H1 (cell line): ENCODE measurements at regions not wholly inside any gene's neighbourhood (a gene's known extent, or its start where the extent isn't known, plus 50 kb on each side); places are given as distances from the start of the nearest gene placed in this dataset.

Experiments used
- CTCF ChIA-PET: fragments of 300-600 bp; sonication (Branson Sonifier 250); formaldehyde crosslinking; loops from one replicate; lab custom pipeline; 2021; ENCODE audit not compliant: partially characterized antibody; lab: Charles Lee
- POLR2A ChIA-PET: fragments of 300-600 bp; sonication (Branson Sonifier 250); formaldehyde crosslinking; loops from one replicate; lab custom pipeline; 2021; ENCODE audit warnings: inconsistent platforms; ENCODE audit not compliant: partially characterized antibody; lab: Charles Lee
- DNase-seq, 2 experiments: peaks; one replicate each; pipeline versions ENCODE4 v3.0.0 to v3.0.0-alpha.2; 2010 to 2022; ENCODE audit warnings: low spot score in 2 of 2, low read depth in 1 of 2, mixed read lengths in 1 of 2
- FAIRE-seq: peaks from 2 replicates; lab custom pipeline; 2011; peaks lifted over from hg19 to GRCh38; lab: Jason Lieb, UNC
- H2AFZ ChIP-seq: 2 replicates; pipeline ENCODE4 v1.8.1; 2012; ENCODE audit warnings: low read length, inconsistent platforms
- H2AK5ac ChIP-seq: 2 replicates; pipeline ENCODE4 v1.6.1; 2013; ENCODE audit warnings: low read depth, low read length
- H2BK120ac ChIP-seq: replicated peaks from 2 replicates; pipeline ENCODE3; 2013; ENCODE audit warnings: low read depth, low read length, inconsistent platforms
- H2BK12ac ChIP-seq: 2 replicates; pipeline ENCODE4 v1.6.1; 2013; ENCODE audit warnings: low read depth, low read length
- H2BK15ac ChIP-seq: 2 replicates; pipeline ENCODE4 v1.6.1; 2013; ENCODE audit warnings: low read length
- H2BK20ac ChIP-seq: 2 replicates; pipeline ENCODE4 v1.6.1; 2013; ENCODE audit warnings: low read length
- H2BK5ac ChIP-seq: 2 replicates; pipeline ENCODE4 v1.6.1; 2013; ENCODE audit warnings: low read depth, low read length
- H3K14ac ChIP-seq: 2 replicates; pipeline ENCODE4 v1.6.1; 2013; ENCODE audit warnings: inconsistent platforms; ENCODE audit not compliant: insufficient read length
- H3K18ac ChIP-seq: 2 replicates; pipeline ENCODE4 v1.6.1; 2013; ENCODE audit warnings: low read length; ENCODE audit errors: extremely low read depth
- H3K23ac ChIP-seq: 2 replicates; pipeline ENCODE4 v1.6.1; 2013; ENCODE audit warnings: inconsistent platforms; ENCODE audit not compliant: insufficient read length
- H3K23me2 ChIP-seq: 2 replicates; pipeline ENCODE4 v1.6.1; 2013; ENCODE audit warnings: low read depth, low read length
- H3K27ac ChIP-seq: 2 replicates; pipeline ENCODE4 v1.6.1; 2011; ENCODE audit warnings: low read depth, low read length, inconsistent platforms
- H3K27me3 ChIP-seq, 4 experiments: replicated peaks in 1 of 4; 1 replicate in 1 of 4; 2 replicates in 3 of 4; pipeline versions ENCODE4 v1.6.1 to v1.8.1; 2011 to 2013; ENCODE audit warnings: low read length in 3 of 4, mild to moderate bottlenecking in 3 of 4, inconsistent platforms in 2 of 4, mixed read lengths in 2 of 4, moderate library complexity in 1 of 4; ENCODE audit not compliant: control insufficient read depth in 3 of 4, insufficient read depth in 3 of 4; ENCODE audit errors: extremely low read depth in 1 of 4
- H3K36me3 ChIP-seq, 4 experiments: 2 replicates each; pipeline versions ENCODE4 v1.6.1 to v1.8.1; 2011 to 2013; ENCODE audit warnings: mild to moderate bottlenecking in 4 of 4, low read length in 3 of 4, moderate library complexity in 2 of 4, control low read depth in 1 of 4, inconsistent platforms in 1 of 4; ENCODE audit not compliant: insufficient read depth in 4 of 4, control insufficient read depth in 2 of 4
- H3K4ac ChIP-seq: replicated peaks from 2 replicates; pipeline ENCODE3; 2013; ENCODE audit warnings: low read length, low read depth, mixed read lengths, inconsistent platforms; ENCODE audit not compliant: insufficient read length
- H3K4me1 ChIP-seq, 4 experiments: replicated peaks in 1 of 4; 1 replicate in 1 of 4; 2 replicates in 3 of 4; pipeline versions ENCODE4 v1.6.1 to v1.8.1; 2011 to 2013; ENCODE audit warnings: low read length in 3 of 4, inconsistent platforms in 2 of 4, mixed read lengths in 1 of 4; ENCODE audit not compliant: insufficient read depth in 4 of 4, control insufficient read depth in 3 of 4
- H3K4me2 ChIP-seq, 2 experiments: 2 replicates each; pipeline versions ENCODE4 v1.6.1 to v1.8.1; 2011 to 2013; ENCODE audit warnings: low read depth in 2 of 2, low read length in 2 of 2, control low read depth in 1 of 2, inconsistent platforms in 1 of 2, mild to moderate bottlenecking in 1 of 2; ENCODE audit not compliant: insufficient read depth in 1 of 2
- H3K4me3 ChIP-seq, 4 experiments: fragments of 200-600, 300-600 bp in 1 of 4; sonication (generic), shearing (Covaris generic), sonication (Bioruptor Twin) in 1 of 4; 2 replicates each; pipeline versions ENCODE4 v1.5.1 to v1.8.1; 2011 to 2016; ENCODE audit warnings: low read length in 4 of 4, low read depth in 3 of 4, control low read depth in 2 of 4, inconsistent platforms in 2 of 4, mild to moderate bottlenecking in 2 of 4, mixed read lengths in 1 of 4, moderate library complexity in 1 of 4; ENCODE audit not compliant: insufficient read depth in 2 of 4; ENCODE audit errors: extremely low read depth in 1 of 4
- H3K56ac ChIP-seq: replicated peaks from 2 replicates; pipeline ENCODE3; 2013; ENCODE audit warnings: low read depth, mild to moderate bottlenecking, mixed read lengths, low read length, inconsistent platforms; ENCODE audit not compliant: insufficient read length
- H3K79me1 ChIP-seq: 2 replicates; pipeline ENCODE4 v1.6.1; 2013; ENCODE audit warnings: low read depth, low read length, control low read depth
- H3K79me2 ChIP-seq, 2 experiments: 2 replicates each; pipeline versions ENCODE4 v1.6.1 to v1.8.1; 2012 to 2013; ENCODE audit warnings: low read length in 2 of 2, mild to moderate bottlenecking in 2 of 2, inconsistent platforms in 1 of 2; ENCODE audit not compliant: insufficient read depth in 2 of 2, control insufficient read depth in 1 of 2
- H3K9ac ChIP-seq, 4 experiments: replicated peaks in 1 of 4; 1 replicate in 1 of 4; 2 replicates in 3 of 4; pipeline versions ENCODE4 v1.6.1 to v1.8.1; 2011 to 2013; ENCODE audit warnings: low read depth in 3 of 4, low read length in 3 of 4, control low read depth in 2 of 4, mild to moderate bottlenecking in 2 of 4, moderate library complexity in 2 of 4, inconsistent platforms in 1 of 4; ENCODE audit errors: extremely low read depth in 1 of 4
- H3K9me3 ChIP-seq, 2 experiments: 2 replicates each; pipeline versions ENCODE4 v1.6.1 to v1.8.1; 2012 to 2013; ENCODE audit warnings: mild to moderate bottlenecking in 2 of 2, moderate library complexity in 2 of 2, control low read depth in 1 of 2, inconsistent platforms in 1 of 2, low read depth in 1 of 2, low read length in 1 of 2, mixed read lengths in 1 of 2; ENCODE audit not compliant: insufficient read depth in 2 of 2
- H4K20me1 ChIP-seq, 2 experiments: replicated peaks in 1 of 2; 2 replicates each; pipeline versions ENCODE3 to v1.8.1; 2011 to 2013; ENCODE audit warnings: inconsistent platforms in 2 of 2, low read length in 2 of 2, mild to moderate bottlenecking in 1 of 2; ENCODE audit not compliant: insufficient read depth in 2 of 2, control insufficient read depth in 1 of 2
- H4K5ac ChIP-seq: 2 replicates; pipeline ENCODE4 v1.6.1; 2013; ENCODE audit warnings: low read length, low read depth, mixed read lengths, inconsistent platforms; ENCODE audit not compliant: insufficient read length
- H4K8ac ChIP-seq: 2 replicates; pipeline ENCODE4 v1.8.0; 2013; ENCODE audit warnings: mild to moderate bottlenecking, moderate library complexity, low read length, inconsistent platforms; ENCODE audit not compliant: insufficient read depth; ENCODE audit errors: extremely low read depth
- H4K91ac ChIP-seq: replicated peaks from 2 replicates; pipeline ENCODE3; 2013; ENCODE audit warnings: low read length, mixed read lengths, inconsistent platforms; ENCODE audit not compliant: insufficient read length
- CHD1 ChIP-seq: IDR thresholded peaks from 2 replicates; pipeline ENCODE4 v1.6.1; 2012; ENCODE audit warnings: low read depth, low read length, improper control_type of control experiment
- EGR1 ChIP-seq: IDR thresholded peaks from 2 replicates; pipeline ENCODE4 v1.6.1; 2011; ENCODE audit warnings: low read depth, low read length, borderline replicate concordance
- EP300 ChIP-seq, 2 experiments: IDR thresholded peaks; 1 replicate in 1 of 2; 2 replicates in 1 of 2; pipeline ENCODE4 v1.6.1; 2011 to 2012; ENCODE audit warnings: low read depth in 2 of 2, low read length in 2 of 2, mild to moderate bottlenecking in 2 of 2, borderline replicate concordance in 1 of 2, inconsistent platforms in 1 of 2, moderate library complexity in 1 of 2
- KDM1A ChIP-seq: fragments of 200-600, 300-600 bp; sonication (generic); IDR thresholded peaks from 2 replicates; pipeline ENCODE4 v1.7.1; 2016; ENCODE audit warnings: mild to moderate bottlenecking, low read length, borderline replicate concordance
- POLR2AphosphoS5 ChIP-seq: IDR thresholded peaks from 2 replicates; pipeline ENCODE4 v1.6.1; 2011; ENCODE audit warnings: low read depth, low read length
- SP4 ChIP-seq: IDR thresholded peaks from 2 replicates; pipeline ENCODE4 v1.6.1; 2012; ENCODE audit warnings: low read length, inconsistent platforms
- SRF ChIP-seq: IDR thresholded peaks from 2 replicates; pipeline ENCODE4 v1.6.1; 2011; ENCODE audit warnings: mild to moderate bottlenecking, low read depth, low read length, moderate library complexity
- TBP ChIP-seq: IDR thresholded peaks from 2 replicates; pipeline ENCODE4 v1.6.1; 2011; ENCODE audit warnings: low read depth, low read length, improper control_type of control experiment
- TEAD4 ChIP-seq: IDR thresholded peaks from 2 replicates; pipeline ENCODE4 v1.6.1; 2012; ENCODE audit warnings: low read depth, low read length, inconsistent platforms, mixed read lengths
- USF2 ChIP-seq: IDR thresholded peaks from 2 replicates; pipeline ENCODE4 v1.6.1; 2011; ENCODE audit warnings: low read length, improper control_type of control experiment
- WGBS, 2 experiments: shearing (Covaris generic) in 1 of 2; methylation state at CpG; one replicate each; pipeline versions ENCODE4 v1.1.6 to v1.1.7; 2013 to 2015; ENCODE audit warnings: low lambda C conversion rate in 2 of 2, mixed read lengths in 2 of 2, inconsistent platforms in 1 of 2, low coverage in 1 of 2, missing lambda C conversion rate in 1 of 2; ENCODE audit not compliant: insufficient replicate concordance in 2 of 2, insufficient coverage in 1 of 2, insufficient read length in 1 of 2; ENCODE audit errors: extremely low coverage in 1 of 2, missing lambda C conversion rate in 1 of 2; 5-methylcytosine and 5-hydroxymethylcytosine counted together

DNA sequence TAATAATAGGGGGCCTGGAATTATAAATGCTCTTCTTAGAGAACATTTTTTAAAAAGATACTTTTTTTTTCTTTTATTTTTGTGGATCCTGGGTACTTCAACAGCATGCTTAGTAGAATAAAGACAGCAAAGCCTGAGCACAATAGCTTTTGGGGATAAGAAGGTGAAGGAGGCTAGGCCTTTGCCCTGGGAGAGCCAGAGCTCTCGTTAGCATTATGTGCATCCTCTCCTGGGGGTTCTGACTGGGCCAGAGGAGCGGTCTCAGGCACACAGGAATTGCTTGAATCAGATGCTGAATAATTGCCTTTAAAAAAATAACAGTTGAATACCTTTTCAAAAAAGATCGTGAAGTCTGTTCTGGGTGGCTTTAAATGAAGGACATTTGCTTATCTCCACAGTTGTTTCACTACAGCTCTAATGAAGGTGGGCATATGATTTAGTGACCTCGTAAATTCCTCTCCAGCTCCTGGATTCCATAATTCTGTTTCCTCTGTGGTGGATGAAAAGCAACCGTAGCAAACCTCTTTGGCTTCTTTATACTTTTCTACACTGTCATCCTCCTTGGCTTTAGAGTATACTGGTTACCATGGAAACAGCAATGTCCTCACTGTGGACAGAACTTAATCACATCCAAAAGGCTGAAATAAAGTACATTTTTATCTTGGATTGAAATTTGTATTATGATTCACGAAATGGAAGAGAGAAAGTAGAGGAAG, 133.8 kb downstream of the MAIP1 start:
- Histone ChIP-seq H2BK20ac (no peak overlapping the region), H3K14ac (no peak overlapping the region), H3K79me2 (no peaks in the 10 kb centered on the region), H3K4ac (no peak overlapping the region), H3K23ac (no peak overlapping the region), H3K4me1 (peaks cover 6 to 14% (median 12%) of the 10 kb centered on the region in 4 experiments), H3K36me3 (no peaks in the 10 kb centered on the region), H2AK5ac (no peak overlapping the region), H3K27ac (no peak overlapping the region), H3K4me2 (no peak overlapping the region), H2BK120ac (no peak overlapping the region), H4K5ac (no peak overlapping the region), H3K27me3 (peaks cover 0 to 3% (median 0%) of the 10 kb centered on the region in 4 experiments; a peak in 1 of 7 replicates), H4K8ac (no peak overlapping the region), H2AFZ (no peak overlapping the region), H3K9ac (no peak overlapping the region), H3K23me2 (no peaks in the 10 kb centered on the region; the same call in 1 of the 2 replicates), H2BK12ac (no peak overlapping the region), H2BK15ac (no peak overlapping the region), H4K20me1 (no peaks in the 10 kb centered on the region), H3K9me3 (no peaks in the 10 kb centered on the region; a peak in 1 of 4 replicates), H2BK5ac (no peak overlapping the region), H3K79me1 (no peaks in the 10 kb centered on the region), H3K4me3 (no peak overlapping the region), H3K18ac (no peak overlapping the region), H3K56ac (no peak overlapping the region), H4K91ac (no peak overlapping the region)
- no peak for FAIRE-seq
- WGBS, 2 experiments = 69% methylated on average over 6 of the region's 6 CpGs; no CpG with 5 or more reads in 1 of the 2 experiments
- no peak for DNase-seq
- POLR2A ChIA-PET = no interaction called here
- CTCF ChIA-PET = interaction anchor here (1.1 to 1.6 kb wide), 5 partner anchors 14 to 216 kb away, joined by 3 to 4 read pairs (median 3); no protein-coding TSS in a partner anchor
- TF ChIP-seq POLR2AphosphoS5 (no peak), KDM1A (no peak), EGR1 (no peak), SRF (no peak), TBP (no peak), TEAD4 (no peak), CHD1 (no peak), EP300 (IDR thresholded peaks at IDR 0.05; ENCODE audit: borderline replicate concordance in 1 of 2, low read depth in 2 of 2, low read length in 2 of 2) (no peak), USF2 (no peak), SP4 (no peak)
